ENCODE measurements at regions not wholly inside any gene's neighbourhood (a gene's known extent, or its start where the extent isn't known, plus 50 kb on each side); places are given as distances from the start of the nearest gene placed in this dataset.
A peak's percentile ranks its signal among the peaks of the same experiment; 100 is the strongest.

DNA sequence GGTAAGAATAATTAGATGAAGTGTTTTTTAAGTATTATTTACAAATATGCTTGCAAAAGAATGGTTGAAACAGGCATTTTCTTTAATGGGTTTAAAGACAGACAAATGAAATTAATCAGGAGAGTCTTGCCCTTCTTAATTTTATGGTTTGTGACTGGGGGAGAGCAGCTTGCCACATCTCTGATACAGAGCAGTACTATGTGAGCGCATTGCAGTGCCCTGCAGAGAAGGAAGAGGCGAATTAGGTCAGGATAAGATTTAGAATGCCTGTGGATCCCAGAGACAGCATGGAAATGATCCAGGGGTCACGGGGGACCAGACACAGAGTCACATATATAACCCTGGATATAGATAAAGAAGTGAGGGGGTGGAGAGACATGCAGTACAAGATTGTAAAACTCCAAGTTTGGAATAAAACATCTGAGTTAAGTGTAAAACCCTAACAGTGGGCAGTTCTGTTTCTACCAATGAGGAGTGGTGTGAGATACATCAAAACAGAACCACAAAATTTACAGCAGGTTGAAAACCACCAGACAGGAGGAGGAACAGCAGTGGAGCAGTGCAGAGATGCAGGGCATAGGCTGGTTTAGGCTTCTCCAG lies 125.5 kb downstream of the FAM204A start:
- H3K9me3 ChIP-seq = no peaks in the 10 kb centered on the region
- H3K9ac ChIP-seq (ENCODE audit: low read depth in 2 of 2, low read length in 2 of 2) = no peak overlapping the region
- H3K27me3 ChIP-seq = no peaks in the 10 kb centered on the region
- no peak for DNase-seq
- no peaks in the 10 kb centered on the region for H3K36me3 ChIP-seq
- no peak overlapping the region for H3K27ac ChIP-seq
- no peaks in the 10 kb centered on the region for H3K4me1 ChIP-seq
- intact Hi-C loops (cut with DNase I) = no loop called here
- TF ChIP-seq, protein P1, sequence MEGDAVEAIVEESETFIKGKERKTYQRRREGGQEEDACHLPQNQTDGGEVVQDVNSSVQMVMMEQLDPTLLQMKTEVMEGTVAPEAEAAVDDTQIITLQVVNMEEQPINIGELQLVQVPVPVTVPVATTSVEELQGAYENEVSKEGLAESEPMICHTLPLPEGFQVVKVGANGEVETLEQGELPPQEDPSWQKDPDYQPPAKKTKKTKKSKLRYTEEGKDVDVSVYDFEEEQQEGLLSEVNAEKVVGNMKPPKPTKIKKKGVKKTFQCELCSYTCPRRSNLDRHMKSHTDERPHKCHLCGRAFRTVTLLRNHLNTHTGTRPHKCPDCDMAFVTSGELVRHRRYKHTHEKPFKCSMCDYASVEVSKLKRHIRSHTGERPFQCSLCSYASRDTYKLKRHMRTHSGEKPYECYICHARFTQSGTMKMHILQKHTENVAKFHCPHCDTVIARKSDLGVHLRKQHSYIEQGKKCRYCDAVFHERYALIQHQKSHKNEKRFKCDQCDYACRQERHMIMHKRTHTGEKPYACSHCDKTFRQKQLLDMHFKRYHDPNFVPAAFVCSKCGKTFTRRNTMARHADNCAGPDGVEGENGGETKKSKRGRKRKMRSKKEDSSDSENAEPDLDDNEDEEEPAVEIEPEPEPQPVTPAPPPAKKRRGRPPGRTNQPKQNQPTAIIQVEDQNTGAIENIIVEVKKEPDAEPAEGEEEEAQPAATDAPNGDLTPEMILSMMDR (IDR thresholded peaks at IDR 0.05) = no peak
- H3K4me3 ChIP-seq = no peak overlapping the region

DNA sequence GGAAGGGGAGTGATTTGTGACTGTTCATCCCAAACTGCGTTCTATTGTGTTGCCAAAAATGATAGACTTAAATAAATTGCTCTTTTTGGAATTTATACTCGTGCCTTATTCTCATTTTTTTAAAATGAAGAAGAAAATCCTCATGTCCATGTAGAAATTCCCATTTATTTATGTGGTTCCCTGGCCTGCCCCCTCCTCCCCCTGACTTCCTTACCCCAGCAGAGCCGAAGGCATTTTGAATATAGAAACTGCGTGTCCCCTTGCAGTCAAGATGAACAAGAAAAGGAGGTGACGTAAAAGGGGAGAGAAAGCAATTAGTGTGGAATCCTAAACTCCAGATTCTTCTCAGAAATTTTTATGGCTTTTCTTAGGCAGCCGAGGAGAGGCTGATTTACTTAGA lies 126.1 kb downstream of the FAM204A start:
- no peak for DNase-seq
- TF ChIP-seq, protein P1 (IDR thresholded peaks at IDR 0.05) = no peak
- no peaks in the 10 kb centered on the region for H3K9me3 ChIP-seq
- H3K27me3 ChIP-seq = no peaks in the 10 kb centered on the region
- H3K36me3 ChIP-seq = no peaks in the 10 kb centered on the region
- no peak overlapping the region for H3K27ac ChIP-seq
- H3K4me3 ChIP-seq = no peak overlapping the region
- intact Hi-C loops (cut with DNase I) = no loop called here
- no peak overlapping the region for H3K9ac ChIP-seq (ENCODE audit: low read depth in 2 of 2, low read length in 2 of 2)
- H3K4me1 ChIP-seq = no peaks in the 10 kb centered on the region

DNA sequence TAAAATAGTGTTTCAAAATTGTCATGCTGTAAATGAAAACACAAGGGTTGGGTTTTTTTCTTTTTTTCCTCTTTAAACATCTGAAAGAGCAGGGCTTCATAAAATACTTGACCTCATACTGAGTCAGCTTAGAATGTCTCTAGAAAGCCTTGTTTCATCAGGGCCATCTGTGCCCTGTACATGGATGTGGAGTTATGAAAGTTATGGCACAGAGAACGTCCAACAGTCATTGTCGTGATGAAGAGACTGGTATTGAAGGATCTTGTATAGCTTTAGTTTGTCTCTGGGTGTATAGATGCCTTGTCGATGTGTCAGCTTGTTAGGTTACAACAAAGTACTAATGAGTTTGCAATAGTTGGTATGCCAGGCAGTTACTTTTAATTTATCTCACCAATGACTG lies 127.3 kb downstream of the FAM204A start:
- TF ChIP-seq, protein P1 (IDR thresholded peaks at IDR 0.05) = no peak
- H3K27me3 ChIP-seq = no peaks in the 10 kb centered on the region
- H3K36me3 ChIP-seq = no peaks in the 10 kb centered on the region

DNA sequence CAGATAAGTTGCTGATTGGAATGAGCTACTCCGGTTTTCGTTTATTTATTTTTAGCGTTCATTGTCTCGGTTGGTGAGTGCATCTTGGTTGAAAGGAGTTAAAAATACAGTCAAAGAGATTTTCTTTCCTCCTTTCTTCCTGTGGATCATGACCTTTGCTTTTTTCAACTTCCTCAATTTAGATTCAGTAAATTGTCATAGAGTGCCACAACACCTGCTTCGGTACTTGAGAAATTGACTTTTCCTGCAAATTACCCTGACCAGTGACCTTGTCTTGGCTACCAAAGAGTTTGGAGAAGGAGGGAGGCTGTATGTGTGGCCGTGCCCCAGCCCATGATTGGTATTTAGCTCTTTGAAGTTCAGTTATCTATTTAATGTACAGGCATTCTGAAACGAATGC lies 128.7 kb downstream of the FAM204A start:
- TF ChIP-seq, protein P1 (IDR thresholded peaks at IDR 0.05) = no peak
- no peaks in the 10 kb centered on the region for H3K4me1 ChIP-seq
- no peaks in the 10 kb centered on the region for H3K9me3 ChIP-seq

More for the DNA sequence above, 127.3 kb downstream of the FAM204A start:
- H3K27ac ChIP-seq = no peak overlapping the region
- no peak overlapping the region for H3K9ac ChIP-seq (ENCODE audit: low read depth in 2 of 2, low read length in 2 of 2)
- intact Hi-C loops (cut with DNase I) = no loop called here
- H3K4me3 ChIP-seq = no peak overlapping the region
- no peak for DNase-seq
- H3K9me3 ChIP-seq = no peaks in the 10 kb centered on the region
- H3K4me1 ChIP-seq = no peaks in the 10 kb centered on the region

DNA sequence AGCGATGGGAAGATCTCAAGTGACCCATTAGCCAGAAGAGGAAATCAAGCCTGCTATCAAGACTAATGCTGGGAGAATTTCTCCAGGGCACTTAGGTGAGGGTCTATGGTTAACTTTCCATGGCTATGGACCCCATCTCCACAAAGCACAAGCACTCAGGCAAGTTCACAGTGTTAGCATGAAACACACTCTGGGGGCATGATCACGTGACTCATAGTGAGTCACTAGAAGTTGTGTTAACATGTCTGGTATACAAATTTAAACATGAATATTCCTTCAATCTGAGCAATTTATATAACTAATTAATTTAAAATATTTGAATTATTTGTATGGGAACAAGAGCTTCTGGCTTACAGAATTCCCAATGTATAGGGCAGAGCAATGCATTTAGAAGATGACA lies 131.8 kb downstream of the FAM204A start:
- TF ChIP-seq, protein P1 (IDR thresholded peaks at IDR 0.05) = no peak
- intact Hi-C loops (cut with DNase I) = no loop called here
- H3K27ac ChIP-seq = no peak overlapping the region
- no peak overlapping the region for H3K4me3 ChIP-seq
- no peaks in the 10 kb centered on the region for H3K36me3 ChIP-seq
- no peaks in the 10 kb centered on the region for H3K9me3 ChIP-seq
- H3K4me1 ChIP-seq = no peaks in the 10 kb centered on the region
- H3K9ac ChIP-seq (ENCODE audit: low read depth in 2 of 2, low read length in 2 of 2) = no peak overlapping the region
- no peak for DNase-seq
- H3K27me3 ChIP-seq = no peaks in the 10 kb centered on the region

More for the DNA sequence above, 128.7 kb downstream of the FAM204A start:
- intact Hi-C loops (cut with DNase I) = no loop called here
- no peak overlapping the region for H3K4me3 ChIP-seq
- no peaks in the 10 kb centered on the region for H3K36me3 ChIP-seq
- H3K27me3 ChIP-seq = no peaks in the 10 kb centered on the region
- no peak overlapping the region for H3K9ac ChIP-seq (ENCODE audit: low read depth in 2 of 2, low read length in 2 of 2)
- H3K27ac ChIP-seq = peak overlapping the region; percentile 10
- DNase-seq = peak; percentile 32

Measured in colonic mucosa (tissue), 4 donors.